Heart left ventricle (tissue), 13 donors: ENCODE measurements at regions not wholly inside any gene's neighbourhood (a gene's known extent, or its start where the extent isn't known, plus 50 kb on each side); places are given as distances from the start of the nearest gene placed in this dataset.

Experiments used
- CTCF ChIP-seq, 12 donors: fragments of 200-600 bp; sonication (generic) in 4 of 12; IDR thresholded peaks; one replicate each; pipeline versions ENCODE4 v1.5.0 to v1.8.0; 2018 to 2022; ENCODE audit warnings: antibody characterized with exemption in 12 of 12, mild to moderate bottlenecking in 5 of 12
- POLR2A ChIP-seq, 2 donors: fragments of 450-650 bp; IDR thresholded peaks; one replicate each; pipeline ENCODE4 v1.6.1; 2017; ENCODE audit warnings: antibody characterized with exemption in 2 of 2, mild to moderate bottlenecking in 2 of 2, moderate library complexity in 2 of 2
- donor health status: ischemic (EF 13 %, LVEDD 7.1; RV severe dilation, severe dysfunction).
- donor health status: DM: no; HTN: yes; CAD: no.
- donor health status: DM: no; HTN: no; CAD: no.
- donor health status: ischemic (EF 25% LVEDD 6.9; RV normal size, moderate dysfunction).
- donor health status: ischemic (EF 25% LVEDD 5.7; RV mildly dilated, moderate dysfunction).
- donor health status: ischemic (EF 35%, LVEDD 5.7; RV mildly dilated, moderate dysfunction).
- donor health status: nonischemic (EF 11% LVEDD 7.7; RV severe dilation, severe dysfunction).
- donor health status: DM: yes; HTN: yes; CAD: no.
- donor health status: PGD.
- donor health status: ischemic (EF 29% LVEDD 5.4; RV normal size, mild dysfunction).
- donor health status: nonischemic (EF 23%, LVEDD 6.1; RV moderate dilation, normal function).

DNA sequence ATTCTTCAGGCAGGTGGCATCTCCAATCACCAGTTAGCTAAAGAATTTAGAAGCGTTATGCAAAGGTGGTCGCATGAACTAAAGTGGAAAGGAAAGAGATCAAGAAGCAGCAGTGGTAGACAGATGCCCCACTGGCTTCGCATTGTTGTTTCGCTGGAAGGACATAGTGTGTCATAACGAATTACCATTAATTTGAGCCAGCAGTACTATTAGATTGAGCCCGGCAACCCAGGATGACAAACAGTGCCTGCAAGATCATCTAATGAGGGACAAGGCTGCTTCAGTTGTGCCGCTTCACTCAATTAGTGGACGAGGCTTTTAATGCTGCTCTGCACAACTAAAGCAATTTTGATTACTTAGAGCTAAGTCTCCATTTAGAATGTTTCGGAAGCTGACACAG, 274.5 kb upstream of the SOX5 start:
- TF ChIP-seq POLR2A (IDR thresholded peaks at IDR 0.05) (no peak), CTCF (IDR thresholded peaks at IDR 0.05) (no peak)
